ENCODE measurements at regions not wholly inside any gene's neighbourhood (a gene's known extent, or its start where the extent isn't known, plus 50 kb on each side); places are given as distances from the start of the nearest gene placed in this dataset.

GRCh38 chr10:113245286-113245685 lies 295.2 kb downstream of the TCF7L2 start:
- H3K9me3 ChIP-seq (replicated peaks; ENCODE audit: control insufficient read depth, insufficient read depth, low read depth, low read length): no peaks in the 10 kb centered on the region
- no peak overlapping the region for H3K4me3 ChIP-seq
- H3K36me3 ChIP-seq (ENCODE audit: control insufficient read depth, insufficient read depth, low read length): no peaks in the 10 kb centered on the region
- no peak for ATAC-seq
- TF ChIP-seq KHSRP (IDR thresholded peaks at IDR 0.05): no peak
- TF ChIP-seq NR4A1 (CRISPR knock-in tag; IDR thresholded peaks at IDR 0.05): no peak
- no peak for TF ChIP-seq NR4A1 (tag; IDR thresholded peaks at IDR 0.05)
- no peak for TF ChIP-seq MAFK (IDR thresholded peaks at IDR 0.05; ENCODE audit: low read length)
- no peak for TF ChIP-seq U2AF2 (optimal IDR thresholded peaks at IDR 0.05; ENCODE audit: low read depth, low read length)
- TF ChIP-seq KDM2B (CRISPR knock-in tag; IDR thresholded peaks at IDR 0.05): no peak
- no peak for TF ChIP-seq PHF21A (IDR thresholded peaks at IDR 0.05; ENCODE audit: borderline replicate concordance, low read depth)
- no peak for TF ChIP-seq HSF4 (CRISPR knock-in tag; IDR thresholded peaks at IDR 0.05; ENCODE audit: borderline replicate concordance)
- TF ChIP-seq PCBP2 (IDR thresholded peaks at IDR 0.05; ENCODE audit: low read depth, low read length, poor library complexity, severe bottlenecking): no peak
- no peak for TF ChIP-seq CREM (IDR thresholded peaks at IDR 0.05; ENCODE audit: low read depth)
- TF ChIP-seq ERF (CRISPR knock-in tag; IDR thresholded peaks at IDR 0.05): no peak
- no peak for TF ChIP-seq SREBF2 (CRISPR knock-in tag; IDR thresholded peaks at IDR 0.05)
- H3K9ac ChIP-seq (ENCODE audit: insufficient read depth in 1 of 2, low read depth in 2 of 2, low read length in 2 of 2): no peak overlapping the region
- H3K4me1 ChIP-seq (replicated peaks in 1 of 2; ENCODE audit: control insufficient read depth in 2 of 2, insufficient read depth in 2 of 2, low read length in 2 of 2): no peaks in the 10 kb centered on the region
- no peak overlapping the region for H2AFZ ChIP-seq (ENCODE audit: low read depth, low read length)
- no peaks in the 10 kb centered on the region; the same call in 1 of the 2 replicates for H4K20me1 ChIP-seq (replicated peaks; ENCODE audit: control insufficient read depth, insufficient read depth, low read length)
- H3K4me2 ChIP-seq (ENCODE audit: insufficient read depth, low read length): no peak overlapping the region
- peaks cover 0 to 8% of the 10 kb centered on the region in 2 experiments; a peak in 2 of 5 replicates for H3K27me3 ChIP-seq (ENCODE audit: control insufficient read depth in 2 of 2, insufficient read depth in 2 of 2, low read length in 2 of 2)
- H3K27ac ChIP-seq (ENCODE audit: extremely low read depth, low read depth, low read length): no peak overlapping the region
- DNase-seq (ENCODE audit: extremely low read depth in 1 of 4, low spot score in 3 of 4): no peak
- FAIRE-seq: no peak
- POLR2A ChIA-PET: no interaction called here
- H3K79me2 ChIP-seq (ENCODE audit: control insufficient read depth, insufficient read depth, low read length): no peaks in the 10 kb centered on the region
- no peaks in the 10 kb centered on the region for H3K9me1 ChIP-seq (ENCODE audit: control insufficient read depth, insufficient read depth, low read length)
- intact Hi-C loops (cut with micrococcal nuclease): no loop called here
- in situ Hi-C loops (cut with MboI): no loop called here
- CTCF ChIA-PET (ENCODE audit: low intra/inter-chr PET ratio): no interaction called here
- 0% methylated on average over 2 of the region's 3 CpGs for whole genome bisulfite sequencing (ENCODE audit: insufficient coverage, low coverage, missing lambda C conversion rate)
- BruUV-seq (replicated peaks): no TSS peak

All from K562 (cell line).